HCT116 (cell line): ENCODE measurements at regions not wholly inside any gene's neighbourhood (a gene's known extent, or its start where the extent isn't known, plus 50 kb on each side); places are given as distances from the start of the nearest gene placed in this dataset.

Experiments used
- CTCF ChIP-seq, 3 experiments: fragments of 200-600 bp in 1 of 3; sonication (generic) in 1 of 3; IDR thresholded peaks in 2 of 3; conservative IDR thresholded peaks in 1 of 3; 2 replicates each; pipeline ENCODE4 v1.5.1; 2012 to 2017; ENCODE audit warnings: low read depth in 2 of 3, low read length in 2 of 3, antibody characterized with exemption in 1 of 3, borderline replicate concordance in 1 of 3, control low read depth in 1 of 3, mild to moderate bottlenecking in 1 of 3, mixed read lengths in 1 of 3, mixed run types in 1 of 3, moderate library complexity in 1 of 3; ENCODE audit not compliant: insufficient read depth in 1 of 3
- POLR2A ChIP-seq: IDR thresholded peaks from 2 replicates; pipeline ENCODE4 v1.7.0; 2011; ENCODE audit warnings: borderline replicate concordance; ENCODE audit not compliant: insufficient read depth, insufficient read length; ENCODE audit errors: extremely low read depth
- YY1 ChIP-seq: IDR thresholded peaks from 2 replicates; pipeline ENCODE4 v1.6.1; 2011; ENCODE audit warnings: low read length, low read depth, moderate library complexity, mild to moderate bottlenecking; ENCODE audit not compliant: insufficient replicate concordance; ENCODE audit errors: extremely low read depth
- ZFX ChIP-seq: fragments of 450-650 bp; IDR thresholded peaks from 2 replicates; pipeline ENCODE4 v1.6.1; 2017

GRCh38 chr15:31573759-31574158 lies 247.1 kb downstream of the KLF13 start:
- TF ChIP-seq ZFX (no peak), YY1 (no peak), CTCF (IDR thresholded peaks at IDR 0.05 in 2 of 3, conservative IDR thresholded peaks at IDR 0.05 in 1 of 3; ENCODE audit: borderline replicate concordance in 1 of 3, insufficient read depth in 1 of 3, low read depth in 2 of 3, low read length in 2 of 3) (no peak), POLR2A (no peak)
